HG02943 (cell line): ENCODE measurements at regions not wholly inside any gene's neighbourhood (a gene's known extent, or its start where the extent isn't known, plus 50 kb on each side); places are given as distances from the start of the nearest gene placed in this dataset.
"Not testable (repeated sequence)": the region's sequence is repeated elsewhere in the genome, so short reads cannot be mapped to it uniquely, and the experiment has no call there.

ENCODE experiments used
- ATAC-seq: cut with Tn5 transposase; IDR thresholded peaks from one replicate; pipeline ENCODE4 v1.9.1; 2021; ENCODE audit warnings: mild to moderate bottlenecking, low read depth, moderate library complexity; ENCODE audit not compliant: unreplicated experiment

DNA sequence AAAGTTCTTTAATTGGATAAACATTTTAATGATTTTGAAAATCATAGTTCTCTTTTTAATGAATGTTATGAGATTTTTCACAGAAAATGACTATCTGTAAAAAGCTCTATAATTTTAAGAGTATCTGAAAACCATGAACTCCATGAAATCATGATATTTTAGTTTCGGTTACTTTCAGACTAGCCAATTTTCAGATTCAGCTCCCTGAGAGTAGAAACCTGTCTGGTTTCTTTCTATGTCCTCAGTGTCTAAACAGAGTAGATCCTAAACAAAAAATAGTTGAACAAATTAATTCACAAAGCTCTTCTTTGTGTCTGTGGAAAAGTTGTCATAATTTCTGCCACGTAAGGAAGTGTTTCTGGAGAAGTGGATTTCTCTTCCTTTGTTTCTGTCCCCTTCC is 1247.7 kb downstream of the NSUN3 start:
- no peak for ATAC-seq

DNA sequence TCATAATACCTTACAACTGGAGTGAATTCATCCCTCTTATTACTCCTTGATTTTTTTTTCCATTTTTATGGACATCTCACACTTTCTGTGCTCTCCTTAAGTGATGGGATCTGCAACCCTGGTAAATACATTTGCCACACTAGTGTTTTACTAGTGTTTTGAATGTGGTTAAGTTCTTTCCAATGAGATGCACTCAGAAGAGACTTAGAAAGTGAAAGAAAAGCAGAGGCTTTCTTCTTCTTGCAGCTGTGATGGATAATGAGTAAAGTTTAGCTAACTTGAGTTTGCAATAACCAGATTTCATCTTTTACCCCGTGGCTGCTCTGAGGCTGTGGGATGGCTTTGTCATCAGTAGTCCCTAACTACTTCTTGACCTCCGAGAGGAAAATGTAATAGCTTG is 1248.4 kb downstream of the NSUN3 start:
- no peak for ATAC-seq

- no peak for ATAC-seq
Observed at GRCh38 chr3:95312650-95313049, 1249.8 kb downstream of the NSUN3 start.

- ATAC-seq: no peak
Observed at GRCh38 chr3:95319921-95320494, 1257.1 kb downstream of the NSUN3 start.

- ATAC-seq: no peak
Observed at GRCh38 chr3:95327478-95327877, 1264.6 kb downstream of the NSUN3 start.

GRCh38 chr3:95333826-95334225 is 1271.0 kb downstream of the NSUN3 start:
- ATAC-seq: no peak

DNA sequence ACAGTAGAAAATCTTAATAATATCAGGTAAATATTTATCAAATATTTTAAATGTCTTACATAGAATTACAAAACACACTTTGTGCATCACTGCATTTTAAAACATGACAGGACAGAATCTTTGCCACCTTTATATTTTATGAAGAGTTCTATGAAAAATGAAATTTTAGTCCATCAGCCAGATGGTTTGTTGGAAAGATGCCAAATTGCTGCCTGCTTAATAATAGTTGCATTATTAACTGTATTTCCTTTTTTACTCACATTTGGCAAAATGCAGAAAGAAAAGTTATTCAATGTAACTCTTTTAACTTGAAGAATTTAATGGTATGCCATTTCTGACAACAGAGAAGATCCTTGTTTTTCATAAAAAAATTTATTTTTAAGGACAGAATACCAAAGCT is 1271.6 kb downstream of the NSUN3 start:
- ATAC-seq: no peak

GRCh38 chr3:95335517-95335916 is 1272.7 kb downstream of the NSUN3 start:
- ATAC-seq: no peak

- no peak for ATAC-seq
Observed at GRCh38 chr3:95338446-95338845, 1275.6 kb downstream of the NSUN3 start.

GRCh38 chr3:95341314-95341713 is 1278.5 kb downstream of the NSUN3 start:
- no peak for ATAC-seq

GRCh38 chr3:95343228-95343627 is 1280.4 kb downstream of the NSUN3 start:
- ATAC-seq: no peak

DNA sequence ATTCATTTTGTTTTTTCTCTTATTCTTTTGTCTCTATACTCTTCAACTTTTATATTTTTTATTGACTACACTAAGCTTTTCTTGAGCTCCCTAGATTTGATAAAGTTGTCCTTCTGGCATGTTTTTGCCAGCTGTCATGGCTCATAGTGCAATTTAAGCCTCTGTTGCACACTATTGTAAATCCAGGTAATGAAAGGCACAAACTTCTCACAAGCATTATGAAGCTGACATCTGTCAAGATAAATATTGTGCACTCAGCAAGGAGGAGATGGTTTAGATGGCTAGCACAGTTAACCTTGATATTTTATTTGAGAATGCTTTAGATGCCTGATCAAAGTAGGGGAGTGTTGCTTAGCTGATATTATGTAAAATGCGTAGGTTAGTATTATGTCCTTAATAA is 1280.9 kb downstream of the NSUN3 start:
- ATAC-seq: no peak

GRCh38 chr3:95347936-95348335 is 1285.1 kb downstream of the NSUN3 start:
- not testable (repeated sequence) for ATAC-seq

- no peak for ATAC-seq
Observed at GRCh38 chr3:95348879-95349278, 1286.0 kb downstream of the NSUN3 start.

- no peak for ATAC-seq
Observed at GRCh38 chr3:95350049-95350448, 1287.2 kb downstream of the NSUN3 start.

DNA sequence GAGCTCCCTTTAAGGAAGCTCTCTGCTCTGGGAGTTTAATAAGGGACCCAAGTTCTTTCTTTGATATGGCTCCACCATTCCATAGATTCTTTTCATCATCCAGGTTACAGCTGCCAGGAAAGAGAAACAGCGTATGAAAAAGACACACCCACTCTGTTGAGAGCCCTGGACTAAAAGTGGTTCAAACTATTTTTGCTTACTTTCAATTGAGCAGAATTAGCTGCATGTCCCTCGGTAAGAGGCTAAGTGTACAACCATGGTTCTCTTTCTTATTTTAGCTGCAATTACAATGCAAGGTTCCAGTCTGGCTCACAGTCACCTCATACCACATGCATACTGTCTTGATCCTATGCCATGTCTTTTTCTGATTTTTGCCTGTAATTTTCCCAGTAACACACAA is 1288.3 kb downstream of the NSUN3 start:
- ATAC-seq: no peak

DNA sequence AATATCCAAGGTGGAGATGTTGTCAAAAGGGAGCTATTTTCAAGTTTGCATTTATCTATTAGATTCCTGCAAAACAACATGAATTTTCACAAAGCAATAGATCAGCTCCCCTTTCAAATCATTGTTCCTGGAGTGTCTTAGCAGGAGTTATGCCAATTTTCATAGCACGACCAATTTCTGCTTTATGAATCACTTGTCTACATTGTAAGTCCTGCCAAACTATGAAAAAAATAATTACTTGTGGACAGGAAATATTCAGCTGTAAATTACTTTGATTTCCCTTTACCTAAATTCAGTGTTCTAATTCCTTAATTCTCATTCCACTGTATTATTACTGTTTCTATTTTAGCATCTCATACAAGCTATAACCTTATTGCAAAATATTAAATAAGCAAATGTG is 1289.6 kb downstream of the NSUN3 start:
- ATAC-seq: no peak

- no peak for ATAC-seq
Observed at GRCh38 chr3:95354489-95354888, 1291.6 kb downstream of the NSUN3 start.

GRCh38 chr3:95356764-95357501 is 1294.1 kb downstream of the NSUN3 start:
- peak; percentile 58 for ATAC-seq

GRCh38 chr3:95387242-95388021 is 1324.6 kb downstream of the NSUN3 start:
- no peak for ATAC-seq

DNA sequence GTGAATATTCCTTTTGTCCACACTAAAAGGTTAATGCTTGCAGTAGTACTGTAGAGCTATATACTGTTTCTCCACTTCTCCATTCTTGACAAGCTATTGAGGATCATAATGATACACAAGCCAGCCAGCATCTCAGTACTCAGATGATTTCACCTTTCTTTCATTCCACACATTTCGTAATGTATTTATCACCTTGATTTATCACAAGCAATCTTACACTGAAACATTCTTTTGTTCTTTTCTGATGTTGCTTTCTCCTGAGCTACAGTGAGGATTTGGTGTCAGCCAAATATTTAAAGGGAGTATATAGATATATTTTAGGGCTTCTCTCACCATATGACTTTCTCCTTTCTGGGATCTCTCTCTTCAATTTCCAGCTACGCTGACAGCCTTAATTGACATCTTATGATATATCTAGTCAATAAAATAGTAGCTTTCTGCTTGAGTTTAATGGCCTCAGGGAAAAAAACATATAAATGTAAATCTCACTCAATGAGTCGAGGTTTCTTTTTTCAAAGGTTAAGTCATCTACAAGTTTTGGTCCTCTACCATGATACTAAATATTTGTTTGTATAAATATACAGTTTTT is 1327.0 kb downstream of the NSUN3 start:
- ATAC-seq: no peak
